RPMI8226 (cell line): ENCODE measurements at regions not wholly inside any gene's neighbourhood (a gene's known extent, or its start where the extent isn't known, plus 50 kb on each side); places are given as distances from the start of the nearest gene placed in this dataset.
"Not testable (repeated sequence)": the region's sequence is repeated elsewhere in the genome, so short reads cannot be mapped to it uniquely, and the experiment has no call there.

ENCODE experiments used
- DNase-seq: peaks from one replicate; pipeline ENCODE4 v3.0.0-alpha.2; 2015

DNA sequence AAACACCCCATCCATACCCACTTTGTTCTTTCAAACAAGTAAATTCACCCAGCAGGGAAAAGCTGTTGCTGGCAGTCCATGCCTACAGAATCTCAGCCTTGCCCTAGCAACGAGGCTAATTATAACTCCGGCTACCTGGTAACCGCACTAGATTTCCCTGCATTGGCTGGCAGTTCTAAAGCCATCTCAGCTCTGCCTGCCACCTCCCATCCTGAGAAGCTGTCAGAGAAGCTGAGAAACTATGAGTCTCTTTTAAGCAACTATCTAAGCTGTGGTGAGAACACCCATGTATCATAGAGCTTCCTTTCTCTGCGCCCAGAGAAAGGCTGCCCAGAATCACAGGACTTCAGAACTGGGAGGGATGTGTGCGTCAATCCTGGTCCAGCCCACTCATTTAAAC, 126.5 kb upstream of the NBPF9 start:
- DNase-seq = not testable (repeated sequence)

- DNase-seq = not testable (repeated sequence)
Measured at GRCh38 chr1:149234926-149235914, 131.9 kb upstream of the NBPF9 start.

GRCh38 chr1:149237515-149237914, 134.2 kb upstream of the NBPF9 start:
- not testable (repeated sequence) for DNase-seq

DNA sequence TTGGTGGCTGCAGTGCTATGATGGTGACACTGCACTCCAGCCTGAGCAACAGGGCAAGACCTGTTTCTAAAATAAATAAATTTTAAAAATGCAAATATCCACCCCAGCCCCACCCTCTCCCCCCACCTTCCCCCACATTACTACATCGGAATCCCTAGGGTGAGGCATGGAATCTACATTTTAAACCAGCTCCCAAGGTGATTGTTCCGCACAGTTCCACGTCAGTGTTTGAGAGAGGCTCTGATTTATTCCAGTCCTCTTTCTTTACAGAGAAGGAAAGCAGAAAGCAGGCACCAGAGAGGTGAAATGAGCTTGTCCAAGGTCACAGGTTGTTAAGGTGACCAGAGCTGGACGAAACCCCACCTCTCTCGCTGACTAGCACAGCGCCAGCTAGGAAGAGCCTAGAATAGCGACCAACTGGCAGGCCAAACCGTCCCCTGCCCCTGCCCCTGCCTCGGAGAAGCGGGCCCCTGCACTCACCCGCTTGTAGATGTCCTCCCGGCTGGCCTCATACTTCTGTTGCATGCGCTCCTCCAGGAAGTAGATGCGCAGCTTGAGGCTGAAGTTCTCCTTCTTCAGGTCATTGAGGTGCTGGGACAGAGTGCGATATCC, 136.7 kb upstream of the NBPF9 start:
- DNase-seq = not testable (repeated sequence)

DNA sequence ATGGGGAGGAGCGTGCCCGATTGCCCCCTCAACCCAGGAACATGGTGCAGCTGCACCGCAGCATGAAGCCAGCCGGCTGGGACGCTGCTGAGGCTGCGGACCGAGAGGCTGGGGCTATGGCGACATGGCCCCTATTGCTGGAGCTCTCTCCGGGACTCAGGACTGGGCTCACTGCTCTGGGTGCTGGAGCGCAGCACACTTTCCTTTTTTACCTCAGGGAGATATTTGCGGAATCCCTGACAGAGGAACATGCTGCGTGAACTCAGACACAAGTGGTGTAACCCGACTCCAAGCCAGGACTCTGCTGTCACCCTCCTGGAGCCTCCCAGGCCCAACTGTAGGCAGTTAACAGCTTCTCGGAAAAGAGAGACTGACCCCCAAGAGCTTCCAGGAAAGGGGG, 137.2 kb upstream of the NBPF9 start:
- DNase-seq = not testable (repeated sequence)

GRCh38 chr1:149241272-149241671, 137.9 kb upstream of the NBPF9 start:
- DNase-seq = not testable (repeated sequence)

GRCh38 chr1:149243572-149243971, 140.2 kb upstream of the NBPF9 start:
- not testable (repeated sequence) for DNase-seq

GRCh38 chr1:149244621-149245020, 141.3 kb upstream of the NBPF9 start:
- not testable (repeated sequence) for DNase-seq

GRCh38 chr1:149246212-149246611, 142.9 kb upstream of the NBPF9 start:
- not testable (repeated sequence) for DNase-seq

DNA sequence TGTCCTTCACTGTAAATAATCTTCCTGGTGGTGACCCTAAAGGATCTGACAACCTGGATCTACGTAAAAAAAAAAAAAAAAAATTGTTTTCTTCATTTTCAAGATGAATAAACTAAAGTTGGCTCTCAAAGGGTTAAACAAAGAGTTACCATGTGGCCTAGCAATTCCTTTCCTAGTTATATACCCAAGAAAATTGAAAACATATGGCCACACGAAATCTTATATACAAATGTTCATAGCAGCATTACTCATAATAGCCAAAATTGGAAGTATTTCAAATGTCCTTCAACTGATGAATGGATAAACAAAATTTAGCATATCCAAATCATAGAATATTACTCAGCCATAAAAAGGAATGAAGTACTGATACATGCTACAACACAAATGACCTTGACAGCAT, 145.3 kb upstream of the NBPF9 start:
- not testable (repeated sequence) for DNase-seq

GRCh38 chr1:149249850-149250467, 146.6 kb upstream of the NBPF9 start:
- not testable (repeated sequence) for DNase-seq

- not testable (repeated sequence) for DNase-seq
Measured at GRCh38 chr1:149254894-149255847, 151.8 kb upstream of the NBPF9 start.

DNA sequence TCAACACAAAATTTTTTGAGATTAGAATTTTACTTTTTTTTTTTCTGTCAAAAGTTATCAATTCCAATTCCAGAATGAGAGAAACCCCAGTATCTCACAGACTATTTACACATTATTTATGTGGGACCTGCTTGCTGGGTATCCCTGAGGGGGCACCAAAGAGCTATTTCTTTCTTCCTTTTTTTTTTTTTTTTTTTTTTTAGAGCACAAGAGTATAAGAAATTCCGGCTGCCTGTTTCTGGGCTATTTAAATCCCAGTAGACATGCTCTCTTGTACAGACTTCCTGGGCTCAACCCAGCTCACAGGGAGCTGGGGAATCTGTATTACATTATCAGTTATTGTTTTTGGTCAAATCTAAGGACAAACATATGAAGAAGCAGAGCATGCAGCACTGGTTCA, 156.9 kb upstream of the NBPF9 start:
- not testable (repeated sequence) for DNase-seq

GRCh38 chr1:149260736-149261340, 157.5 kb upstream of the NBPF9 start:
- not testable (repeated sequence) for DNase-seq

DNA sequence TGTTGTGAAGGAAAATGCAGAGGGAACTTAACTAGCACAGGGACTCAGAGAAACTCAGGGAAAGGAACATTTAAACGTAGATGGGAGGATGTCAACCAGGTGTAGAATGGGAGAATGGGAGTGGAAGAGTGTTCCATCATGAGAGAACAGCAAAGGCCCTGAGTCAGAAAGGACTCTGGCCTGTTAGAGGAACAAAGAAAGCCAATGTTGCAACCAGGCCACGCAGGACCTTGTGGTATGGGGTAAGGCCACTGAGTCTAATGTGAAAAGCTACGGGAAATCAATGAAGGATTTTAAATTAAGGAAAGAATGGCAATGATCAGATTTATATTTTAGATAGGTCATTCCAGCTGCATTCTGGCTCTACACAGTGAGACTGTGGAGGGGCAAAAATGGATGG, 163.9 kb upstream of the NBPF9 start:
- DNase-seq = not testable (repeated sequence)

- DNase-seq = not testable (repeated sequence)
Measured at GRCh38 chr1:149269001-149269702, 165.8 kb upstream of the NBPF9 start.

DNA sequence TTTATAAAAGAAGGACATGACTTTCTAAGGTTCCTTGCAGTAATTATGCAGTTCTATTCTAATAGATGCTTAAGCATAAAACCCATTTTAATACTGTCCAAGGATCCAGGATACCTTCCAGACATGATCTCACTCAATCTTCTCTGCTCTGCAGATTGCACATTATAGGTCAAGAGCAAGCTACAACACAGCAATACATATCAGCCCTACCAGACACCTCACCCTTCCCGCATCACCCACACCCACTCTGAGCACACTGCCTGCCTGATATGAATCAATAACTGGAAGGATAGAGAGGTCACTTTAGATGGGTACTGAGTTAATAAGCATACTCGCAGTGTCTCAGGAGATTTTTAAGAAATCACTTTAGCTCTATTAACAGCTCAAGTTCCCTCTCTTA, 166.5 kb upstream of the NBPF9 start:
- not testable (repeated sequence) for DNase-seq

GRCh38 chr1:149274493-149274892, 171.1 kb upstream of the NBPF9 start:
- not testable (repeated sequence) for DNase-seq

DNA sequence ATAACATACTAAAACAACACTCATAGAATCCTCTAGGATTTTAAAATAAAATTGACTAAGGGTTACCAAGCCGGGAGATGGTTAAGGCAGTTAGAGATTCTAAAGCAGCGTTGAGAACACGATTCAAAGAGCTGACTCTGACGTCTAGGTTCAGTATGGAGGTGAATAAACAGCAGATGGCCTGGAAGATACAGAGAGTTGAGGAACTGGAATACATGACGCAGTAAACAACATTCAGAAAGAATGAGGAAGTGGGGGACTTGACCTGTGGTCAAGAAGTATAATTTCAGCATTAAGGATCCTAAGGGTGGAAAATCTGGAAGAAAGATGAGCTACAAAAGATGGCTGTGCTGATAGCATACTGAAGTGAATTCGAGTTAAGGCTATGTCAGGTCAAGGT, 172.5 kb upstream of the NBPF9 start:
- not testable (repeated sequence) for DNase-seq

DNA sequence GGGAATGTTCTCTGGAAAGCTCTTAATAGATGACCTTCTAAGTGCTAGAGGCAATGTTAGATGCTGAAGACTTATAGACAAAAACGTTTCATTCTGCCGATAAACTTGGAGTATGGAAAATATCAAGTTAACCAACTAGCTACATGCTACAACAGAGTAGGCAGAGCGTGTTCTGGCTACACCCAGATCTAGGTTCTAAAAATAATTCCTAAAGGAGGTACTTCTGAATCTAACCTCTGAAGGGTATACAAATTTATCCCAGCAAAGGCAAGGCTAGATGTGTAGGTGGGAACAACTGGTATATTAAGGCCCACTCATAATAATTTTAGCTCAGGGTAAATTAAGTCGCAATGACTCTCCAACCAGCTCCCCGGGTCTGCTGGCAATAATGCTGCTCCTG, 173.1 kb upstream of the NBPF9 start:
- not testable (repeated sequence) for DNase-seq

DNA sequence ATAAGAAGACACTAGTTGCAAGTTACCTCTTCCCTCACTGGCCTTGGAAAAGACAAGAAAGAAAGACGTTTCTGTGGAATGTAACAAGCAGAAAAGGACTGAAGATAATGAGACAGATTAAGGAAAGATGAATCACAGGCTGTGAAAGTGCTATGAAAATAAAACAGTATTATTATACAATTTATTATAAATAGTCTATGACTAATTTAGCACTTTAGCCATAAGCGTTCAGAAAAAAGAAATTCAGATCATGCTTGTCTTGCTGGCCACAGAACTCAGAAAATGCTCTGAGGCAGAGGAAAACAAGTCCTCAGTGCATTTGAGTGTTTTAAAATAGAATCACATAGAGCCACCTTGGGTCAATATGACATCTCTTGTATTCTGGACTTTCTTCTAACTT, 174.8 kb upstream of the NBPF9 start:
- not testable (repeated sequence) for DNase-seq
